ENCODE measurements at regions not wholly inside any gene's neighbourhood (a gene's known extent, or its start where the extent isn't known, plus 50 kb on each side); places are given as distances from the start of the nearest gene placed in this dataset.

DNA sequence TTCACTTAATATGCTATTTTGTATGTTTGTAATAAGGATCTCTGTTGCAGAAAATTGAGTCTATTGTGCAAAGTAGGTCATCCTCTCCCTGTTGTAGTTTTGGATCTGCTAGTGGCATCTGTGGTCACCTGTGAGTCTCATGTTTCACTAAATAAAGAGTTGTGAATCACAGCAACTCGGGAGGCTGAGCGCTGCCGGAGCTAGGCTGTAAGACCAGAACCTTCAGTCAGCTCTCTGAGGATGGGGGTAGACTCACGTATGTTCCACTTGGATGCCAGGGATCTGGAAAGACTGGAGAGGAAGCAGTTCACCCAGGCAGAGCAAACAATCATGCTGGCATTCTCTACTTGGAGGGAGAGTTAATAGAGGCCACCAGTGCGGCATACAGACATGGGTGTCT is 187.3 kb upstream of the FOXA2 start:
- TF ChIP-seq, protein P1, sequence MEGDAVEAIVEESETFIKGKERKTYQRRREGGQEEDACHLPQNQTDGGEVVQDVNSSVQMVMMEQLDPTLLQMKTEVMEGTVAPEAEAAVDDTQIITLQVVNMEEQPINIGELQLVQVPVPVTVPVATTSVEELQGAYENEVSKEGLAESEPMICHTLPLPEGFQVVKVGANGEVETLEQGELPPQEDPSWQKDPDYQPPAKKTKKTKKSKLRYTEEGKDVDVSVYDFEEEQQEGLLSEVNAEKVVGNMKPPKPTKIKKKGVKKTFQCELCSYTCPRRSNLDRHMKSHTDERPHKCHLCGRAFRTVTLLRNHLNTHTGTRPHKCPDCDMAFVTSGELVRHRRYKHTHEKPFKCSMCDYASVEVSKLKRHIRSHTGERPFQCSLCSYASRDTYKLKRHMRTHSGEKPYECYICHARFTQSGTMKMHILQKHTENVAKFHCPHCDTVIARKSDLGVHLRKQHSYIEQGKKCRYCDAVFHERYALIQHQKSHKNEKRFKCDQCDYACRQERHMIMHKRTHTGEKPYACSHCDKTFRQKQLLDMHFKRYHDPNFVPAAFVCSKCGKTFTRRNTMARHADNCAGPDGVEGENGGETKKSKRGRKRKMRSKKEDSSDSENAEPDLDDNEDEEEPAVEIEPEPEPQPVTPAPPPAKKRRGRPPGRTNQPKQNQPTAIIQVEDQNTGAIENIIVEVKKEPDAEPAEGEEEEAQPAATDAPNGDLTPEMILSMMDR (IDR thresholded peaks at IDR 0.05): no peak
- TF ChIP-seq POLR2AphosphoS5 (IDR thresholded peaks at IDR 0.05): no peak
- TF ChIP-seq POLR2A (IDR thresholded peaks at IDR 0.05): no peak
- no peak for TF ChIP-seq EP300 (IDR thresholded peaks at IDR 0.05)

All from sigmoid colon (tissue), 4 donors.